Duodenal mucosa (tissue), 2 donors: ENCODE measurements at regions not wholly inside any gene's neighbourhood (a gene's known extent, or its start where the extent isn't known, plus 50 kb on each side); places are given as distances from the start of the nearest gene placed in this dataset.
"Not testable (repeated sequence)": the region's sequence is repeated elsewhere in the genome, so short reads cannot be mapped to it uniquely, and the experiment has no call there.

Experiments
- H3K27ac ChIP-seq: one replicate; pipeline ENCODE4 v1.7.0; 2013; ENCODE audit warnings: low read depth, low read length
- H3K27me3 ChIP-seq, 2 donors: one replicate each; pipeline ENCODE4 v1.7.0; 2013; ENCODE audit warnings: low read length in 2 of 2, control low read depth in 1 of 2; ENCODE audit not compliant: insufficient read depth in 2 of 2, control insufficient read depth in 1 of 2
- H3K36me3 ChIP-seq, 2 donors: one replicate each; pipeline ENCODE4 v1.7.0; 2013; ENCODE audit warnings: low read length in 2 of 2, control low read depth in 1 of 2; ENCODE audit not compliant: insufficient read depth in 2 of 2, control insufficient read depth in 1 of 2
- H3K4me1 ChIP-seq, 2 donors: one replicate each; pipeline ENCODE4 v1.7.0; 2013; ENCODE audit warnings: low read length in 2 of 2, control low read depth in 1 of 2; ENCODE audit not compliant: insufficient read depth in 2 of 2, control insufficient read depth in 1 of 2
- H3K4me3 ChIP-seq, 2 donors: one replicate each; pipeline ENCODE4 v1.7.0; 2013; ENCODE audit warnings: low read length in 2 of 2, low read depth in 1 of 2
- H3K9ac ChIP-seq, 2 donors: one replicate each; pipeline ENCODE4 v1.7.0; 2013; ENCODE audit warnings: low read length in 2 of 2, low read depth in 1 of 2
- H3K9me3 ChIP-seq, 2 donors: one replicate each; pipeline ENCODE4 v1.7.0; 2013; ENCODE audit warnings: low read length in 2 of 2, control low read depth in 1 of 2; ENCODE audit not compliant: control insufficient read depth in 1 of 2

- Histone ChIP-seq H3K27ac (no peak overlapping the region), H3K4me3 (no peak overlapping the region), H3K36me3 (no peaks in the 10 kb centered on the region), H3K4me1 (no peaks in the 10 kb centered on the region), H3K9me3 (no peaks in the 10 kb centered on the region), H3K9ac (no peak overlapping the region), H3K27me3 (no peaks in the 10 kb centered on the region)
Measured at GRCh38 chr10:4249841-4250586, 465.0 kb upstream of the KLF6 start.

- Histone ChIP-seq H3K27me3 (no peaks in the 10 kb centered on the region), H3K9me3 (no peaks in the 10 kb centered on the region), H3K4me1 (peaks cover 0 to 9% of the 10 kb centered on the region in 2 donors), H3K4me3 (no peak overlapping the region), H3K36me3 (no peaks in the 10 kb centered on the region), H3K27ac (no peak overlapping the region), H3K9ac (no peak overlapping the region)
Measured at GRCh38 chr10:4247379-4247778, 462.4 kb upstream of the KLF6 start.

GRCh38 chr10:4246881-4247358 is 461.9 kb upstream of the KLF6 start:
- H3K27me3 ChIP-seq, result no peaks in the 10 kb centered on the region
- no peaks in the 10 kb centered on the region for H3K9me3 ChIP-seq
- no peak overlapping the region for H3K9ac ChIP-seq
- no peaks in the 10 kb centered on the region for H3K36me3 ChIP-seq
- peaks cover 0 to 13% of the 10 kb centered on the region in 2 donors for H3K4me1 ChIP-seq
- H3K4me3 ChIP-seq, result no peak overlapping the region
- H3K27ac ChIP-seq, result no peak overlapping the region

- H3K27ac ChIP-seq, result no peak overlapping the region
- H3K9ac ChIP-seq, result no peak overlapping the region
- no peaks in the 10 kb centered on the region for H3K36me3 ChIP-seq
- H3K27me3 ChIP-seq, result no peaks in the 10 kb centered on the region
- no peak overlapping the region for H3K4me3 ChIP-seq
- H3K4me1 ChIP-seq, result peaks cover 0 to 16% of the 10 kb centered on the region in 2 donors
- H3K9me3 ChIP-seq, result no peaks in the 10 kb centered on the region
Measured at GRCh38 chr10:4243651-4244050, 458.6 kb upstream of the KLF6 start.

DNA sequence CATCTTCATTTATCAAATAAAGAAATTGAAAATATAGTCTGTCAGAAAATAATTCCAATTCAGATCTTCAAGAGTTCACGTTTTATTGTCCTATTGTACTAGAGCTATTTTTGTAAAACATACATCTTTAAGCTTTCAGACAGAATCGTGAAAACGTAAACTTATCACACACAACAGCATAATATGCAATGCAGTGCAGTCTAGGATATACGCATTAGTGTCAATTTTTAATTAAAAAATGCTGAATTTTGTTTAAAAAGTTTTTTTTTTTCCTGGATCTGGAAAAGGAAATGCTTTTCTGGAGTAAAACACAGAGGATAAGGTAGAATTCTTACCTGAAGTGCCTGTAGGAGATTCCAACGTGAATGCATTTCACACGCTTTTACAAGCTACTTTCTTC is 458.2 kb upstream of the KLF6 start:
- Histone ChIP-seq H3K36me3 (no peaks in the 10 kb centered on the region), H3K9me3 (no peaks in the 10 kb centered on the region), H3K4me1 (peaks cover 0 to 16% of the 10 kb centered on the region in 2 donors), H3K27ac (no peak overlapping the region), H3K27me3 (no peaks in the 10 kb centered on the region), H3K9ac (peak overlapping the region in 1 of 2 donors; percentile 40), H3K4me3 (no peak overlapping the region)

GRCh38 chr10:4242561-4243035 is 457.6 kb upstream of the KLF6 start:
- H3K9ac ChIP-seq, result peak overlapping the region in 1 of 2 donors; percentile 40
- no peak overlapping the region for H3K27ac ChIP-seq
- no peaks in the 10 kb centered on the region for H3K27me3 ChIP-seq
- H3K9me3 ChIP-seq, result no peaks in the 10 kb centered on the region
- no peaks in the 10 kb centered on the region for H3K36me3 ChIP-seq
- peaks cover 0 to 16% of the 10 kb centered on the region in 2 donors for H3K4me1 ChIP-seq
- no peak overlapping the region for H3K4me3 ChIP-seq

GRCh38 chr10:4241724-4242345 is 456.8 kb upstream of the KLF6 start:
- no peaks in the 10 kb centered on the region for H3K9me3 ChIP-seq
- H3K36me3 ChIP-seq, result no peaks in the 10 kb centered on the region
- H3K4me1 ChIP-seq, result peaks cover 0 to 16% of the 10 kb centered on the region in 2 donors
- peak overlapping the region in 1 of 2 donors; percentile 17 for H3K4me3 ChIP-seq
- no peak overlapping the region for H3K9ac ChIP-seq
- H3K27me3 ChIP-seq, result no peaks in the 10 kb centered on the region
- peak overlapping the region; percentile 53 for H3K27ac ChIP-seq

DNA sequence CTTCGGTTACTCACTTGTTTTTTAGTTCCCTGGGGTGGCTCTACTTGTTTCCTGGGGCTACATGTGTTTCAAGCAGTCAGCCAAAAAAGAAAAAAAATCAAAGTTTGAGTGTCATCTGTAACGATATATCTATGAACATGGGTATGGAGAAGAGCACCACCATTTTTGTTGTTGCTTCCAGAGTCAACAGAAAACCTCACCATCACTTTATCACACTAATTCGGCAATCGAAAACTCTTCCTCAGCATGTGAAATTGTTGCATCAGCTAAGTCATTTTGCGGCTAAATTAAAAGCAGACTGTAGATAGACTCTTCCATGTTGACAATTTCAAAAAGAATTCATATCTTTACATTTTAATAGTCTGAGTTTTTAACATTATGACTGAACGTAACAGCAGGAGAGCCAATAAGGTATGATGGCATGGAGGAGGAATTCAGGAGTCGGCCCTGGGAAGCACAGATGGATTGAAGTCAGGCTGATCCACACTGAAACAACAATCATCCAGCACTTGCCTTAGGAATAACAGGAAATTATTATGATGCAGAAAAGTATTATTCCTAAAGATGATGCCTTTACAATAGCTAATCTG is 455.7 kb upstream of the KLF6 start:
- Histone ChIP-seq H3K27me3 (no peaks in the 10 kb centered on the region), H3K9me3 (no peaks in the 10 kb centered on the region), H3K27ac (no peak overlapping the region), H3K36me3 (no peaks in the 10 kb centered on the region), H3K4me3 (no peak overlapping the region), H3K4me1 (peaks cover 0 to 16% of the 10 kb centered on the region in 2 donors), H3K9ac (no peak overlapping the region)

DNA sequence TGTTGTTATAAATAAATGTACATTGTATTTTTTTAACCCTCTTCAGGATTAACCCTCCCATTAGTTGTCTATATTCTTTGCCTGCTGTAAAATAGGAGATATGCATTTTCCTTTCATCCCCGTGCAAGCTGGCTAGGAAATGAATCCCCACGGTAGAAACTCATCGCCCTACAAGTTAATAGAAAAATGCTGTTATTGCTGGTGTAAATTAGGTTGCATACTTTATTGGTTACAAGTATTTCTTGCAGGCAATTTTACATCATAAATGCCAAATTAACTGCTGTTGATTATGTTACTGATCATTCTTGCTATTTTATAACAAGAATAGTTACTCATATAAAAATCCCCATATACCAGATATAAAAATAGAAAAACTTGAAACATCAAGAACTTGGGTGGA is 454.2 kb upstream of the KLF6 start:
- no peaks in the 10 kb centered on the region for H3K36me3 ChIP-seq
- no peak overlapping the region for H3K4me3 ChIP-seq
- no peak overlapping the region for H3K9ac ChIP-seq
- H3K9me3 ChIP-seq, result no peaks in the 10 kb centered on the region
- no peaks in the 10 kb centered on the region for H3K27me3 ChIP-seq
- no peak overlapping the region for H3K27ac ChIP-seq
- H3K4me1 ChIP-seq, result peaks cover 0 to 16% of the 10 kb centered on the region in 2 donors

DNA sequence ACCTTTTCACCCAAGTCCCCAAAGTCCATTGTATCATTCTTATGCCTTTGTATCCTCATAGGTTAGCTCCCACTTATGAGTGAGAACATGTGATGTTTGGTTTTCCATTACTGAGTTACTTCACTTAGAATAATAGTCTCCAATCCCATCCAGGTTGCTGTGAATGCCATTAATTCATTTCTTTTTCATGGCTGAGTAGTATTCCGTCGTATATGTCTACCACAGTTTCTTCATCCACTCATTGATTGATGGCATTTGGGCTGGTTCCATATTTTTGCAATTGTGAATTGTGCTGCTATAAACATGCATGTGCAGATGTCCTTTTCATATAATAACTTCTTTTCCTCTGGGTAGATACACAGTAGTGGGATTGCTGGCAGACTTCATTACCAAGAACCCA is 451.9 kb upstream of the KLF6 start:
- not testable (repeated sequence) for H3K36me3 ChIP-seq, H3K27me3 ChIP-seq, H3K9me3 ChIP-seq, H3K9ac ChIP-seq, H3K4me3 ChIP-seq, H3K4me1 ChIP-seq, H3K27ac ChIP-seq
